ENCODE measurements at regions not wholly inside any gene's neighbourhood (a gene's known extent, or its start where the extent isn't known, plus 50 kb on each side); places are given as distances from the start of the nearest gene placed in this dataset.
A peak's percentile ranks its signal among the peaks of the same experiment; 100 is the strongest.

DNA sequence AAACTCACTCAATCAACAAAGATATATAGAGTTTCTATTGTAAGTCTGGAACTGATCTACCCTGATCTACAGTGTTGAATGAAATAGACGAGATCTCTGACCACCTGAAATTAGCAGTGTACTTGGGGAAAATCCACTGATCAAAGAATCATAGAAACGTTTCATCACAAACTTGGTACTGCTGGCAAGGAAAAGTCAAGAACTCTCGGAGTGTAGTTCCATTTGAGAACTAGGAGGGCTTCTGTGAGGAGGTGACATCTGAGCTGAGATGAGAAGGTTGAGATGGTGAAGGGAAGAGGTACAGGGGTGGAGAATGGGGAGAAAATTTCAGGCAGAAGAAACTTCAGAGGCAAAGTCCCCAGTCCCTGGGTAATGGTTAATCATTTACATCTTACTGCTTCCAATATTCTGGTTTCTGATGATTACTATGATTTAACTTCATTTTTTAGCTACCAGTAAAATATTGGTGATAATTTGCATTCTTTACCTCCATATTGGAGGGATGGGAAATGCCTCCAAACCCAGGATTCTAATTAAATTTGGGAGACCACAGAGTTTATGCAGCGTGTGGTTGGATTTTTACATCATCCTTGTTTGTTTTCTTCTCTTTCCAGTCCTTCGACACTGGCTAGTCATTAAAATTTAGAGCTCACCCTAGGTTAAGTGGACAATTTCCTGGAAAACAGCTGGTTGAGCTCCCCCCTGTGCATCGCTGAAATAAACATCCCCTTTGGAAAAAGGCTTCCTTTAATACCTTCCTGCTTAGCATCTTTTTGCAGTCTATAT is 191.9 kb downstream of the BCAS1 start:
- Mint-ChIP-seq H3K27me3 (no peaks in the 10 kb centered on the region), H3K4me1 (peaks cover 9% of the 10 kb centered on the region)

DNA sequence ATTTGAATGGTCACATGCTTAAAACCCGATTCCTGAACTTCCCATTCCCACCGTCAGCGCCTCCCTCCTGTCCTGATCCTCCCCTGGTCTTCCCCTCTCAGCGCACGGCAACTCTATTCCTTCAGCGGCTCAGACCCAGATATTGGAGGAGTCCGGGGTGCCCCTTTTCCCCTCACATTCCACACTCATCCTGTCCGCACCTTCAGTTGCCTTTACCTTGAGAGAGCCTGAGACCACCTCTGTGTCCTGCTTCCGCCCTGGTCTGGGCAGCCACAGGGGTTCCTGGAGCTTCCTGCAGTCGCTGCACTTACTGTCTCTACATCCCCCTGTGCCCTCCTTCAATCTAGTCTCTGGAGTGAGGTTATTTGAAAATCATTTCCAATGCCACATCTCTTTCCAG is 193.4 kb downstream of the BCAS1 start:
- Mint-ChIP-seq H3K27ac (no peak overlapping the region), H3K9me3 (no peaks in the 10 kb centered on the region), H3K36me3 (ENCODE audit: low read depth) (no peaks in the 10 kb centered on the region), H3K4me1 (peaks cover 15% of the 10 kb centered on the region), H3K27me3 (no peaks in the 10 kb centered on the region), H3K4me3 (no peak overlapping the region)
- no peak for ATAC-seq (replicated peaks)

More for the DNA sequence above, 191.9 kb downstream of the BCAS1 start:
- H3K36me3 Mint-ChIP-seq (ENCODE audit: low read depth) = no peaks in the 10 kb centered on the region
- no peak for ATAC-seq (replicated peaks)
- H3K9me3 Mint-ChIP-seq = no peaks in the 10 kb centered on the region
- H3K27ac Mint-ChIP-seq = no peak overlapping the region
- no peak overlapping the region for H3K4me3 Mint-ChIP-seq

DNA sequence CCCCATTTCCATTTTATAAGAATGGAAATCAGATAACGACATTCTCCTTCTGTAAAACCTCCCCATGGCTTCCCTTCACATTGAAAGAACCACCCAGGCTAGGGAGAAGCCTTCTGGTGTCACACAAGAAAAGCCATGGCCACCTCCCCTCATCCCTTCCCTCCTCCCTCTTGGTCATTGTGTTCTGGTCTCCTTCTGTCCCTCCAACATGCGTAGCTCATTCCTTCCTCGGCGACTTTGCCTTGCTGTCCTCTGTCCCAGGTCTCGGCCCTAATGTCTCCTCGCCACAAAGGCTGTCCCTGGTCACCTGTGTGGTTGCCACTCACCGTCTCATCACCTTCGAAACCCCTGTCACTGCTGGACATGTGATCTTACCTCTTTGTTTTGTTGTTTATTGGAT is 193.9 kb downstream of the BCAS1 start:
- no peak for ATAC-seq (replicated peaks)
- H3K4me1 Mint-ChIP-seq = peaks cover 19% of the 10 kb centered on the region

DNA sequence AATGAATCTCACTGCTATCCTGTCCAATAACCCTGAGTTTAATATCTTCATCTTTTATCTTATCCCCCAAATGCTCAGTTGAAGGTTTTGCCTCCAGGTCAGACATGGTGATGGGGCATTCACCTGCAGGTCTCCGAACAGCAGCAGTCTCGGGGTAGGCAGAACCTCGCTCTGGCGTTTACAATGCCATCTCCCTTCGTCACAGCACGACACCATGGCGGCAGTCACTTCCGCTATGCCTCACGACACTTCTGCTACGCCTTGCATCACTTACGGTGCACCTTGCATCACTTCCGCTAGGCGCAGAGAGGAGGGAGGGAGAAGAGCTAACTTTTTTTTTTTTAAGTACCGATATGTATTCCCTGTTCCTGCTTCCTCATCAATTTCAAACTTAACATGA is 194.9 kb downstream of the BCAS1 start:
- no peaks in the 10 kb centered on the region for H3K9me3 Mint-ChIP-seq
- H3K4me1 Mint-ChIP-seq = peaks cover 20% of the 10 kb centered on the region
- no peak overlapping the region for H3K4me3 Mint-ChIP-seq
- H3K27me3 Mint-ChIP-seq = no peaks in the 10 kb centered on the region
- ATAC-seq (replicated peaks) = no peak
- H3K27ac Mint-ChIP-seq = no peak overlapping the region
- no peaks in the 10 kb centered on the region for H3K36me3 Mint-ChIP-seq (ENCODE audit: low read depth)

More for the DNA sequence above, 193.9 kb downstream of the BCAS1 start:
- H3K9me3 Mint-ChIP-seq = no peaks in the 10 kb centered on the region
- H3K4me3 Mint-ChIP-seq = no peak overlapping the region
- no peaks in the 10 kb centered on the region for H3K27me3 Mint-ChIP-seq
- H3K36me3 Mint-ChIP-seq (ENCODE audit: low read depth) = no peaks in the 10 kb centered on the region
- H3K27ac Mint-ChIP-seq = no peak overlapping the region

DNA sequence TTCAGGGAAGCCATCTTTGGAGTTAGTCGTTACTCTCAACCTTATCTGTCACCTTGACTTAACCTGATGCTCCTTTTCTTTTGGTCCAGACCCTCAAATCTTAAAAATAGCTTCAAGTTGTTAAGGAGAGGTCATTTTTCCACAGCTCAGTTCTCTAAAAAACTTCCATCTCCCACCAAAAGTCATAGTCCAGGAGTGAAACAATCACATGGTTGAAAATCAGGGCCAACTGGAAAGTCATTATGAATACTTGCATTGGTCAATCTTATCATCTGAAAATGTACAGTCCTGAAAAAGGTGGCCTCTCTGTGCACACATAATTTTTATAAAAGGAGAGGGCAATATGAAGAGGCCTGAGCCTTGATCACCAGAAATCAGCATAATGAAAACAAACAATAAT is 195.7 kb downstream of the BCAS1 start:
- Mint-ChIP-seq H3K9me3 (no peaks in the 10 kb centered on the region), H3K27ac (no peak overlapping the region), H3K4me1 (peaks cover 20% of the 10 kb centered on the region), H3K36me3 (ENCODE audit: low read depth) (no peaks in the 10 kb centered on the region), H3K4me3 (no peak overlapping the region), H3K27me3 (no peaks in the 10 kb centered on the region)
- ATAC-seq (replicated peaks) = no peak

DNA sequence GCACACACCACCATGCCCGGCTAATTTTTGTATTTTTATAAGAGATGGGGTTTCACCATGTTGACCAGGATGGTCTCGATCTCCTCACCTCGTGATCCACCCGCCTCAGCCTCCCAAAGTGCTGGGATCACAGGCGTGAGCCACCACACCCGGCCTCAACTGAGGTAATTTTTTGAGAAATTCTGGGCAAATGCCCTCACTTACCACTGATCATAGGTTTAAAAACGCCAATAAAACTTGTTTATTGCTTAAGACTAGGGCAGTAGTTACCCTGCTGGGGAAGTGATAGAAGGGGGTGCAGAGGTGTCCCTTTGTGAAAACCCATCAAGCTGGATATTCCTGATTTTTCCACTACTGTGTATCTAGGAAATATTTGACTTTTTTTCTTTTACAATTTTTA is 196.3 kb downstream of the BCAS1 start:
- no peaks in the 10 kb centered on the region for H3K27me3 Mint-ChIP-seq
- peaks cover 20% of the 10 kb centered on the region for H3K4me1 Mint-ChIP-seq
- ATAC-seq (replicated peaks) = no peak
- H3K36me3 Mint-ChIP-seq (ENCODE audit: low read depth) = no peaks in the 10 kb centered on the region
- no peak overlapping the region for H3K27ac Mint-ChIP-seq
- H3K4me3 Mint-ChIP-seq = no peak overlapping the region
- H3K9me3 Mint-ChIP-seq = no peaks in the 10 kb centered on the region

DNA sequence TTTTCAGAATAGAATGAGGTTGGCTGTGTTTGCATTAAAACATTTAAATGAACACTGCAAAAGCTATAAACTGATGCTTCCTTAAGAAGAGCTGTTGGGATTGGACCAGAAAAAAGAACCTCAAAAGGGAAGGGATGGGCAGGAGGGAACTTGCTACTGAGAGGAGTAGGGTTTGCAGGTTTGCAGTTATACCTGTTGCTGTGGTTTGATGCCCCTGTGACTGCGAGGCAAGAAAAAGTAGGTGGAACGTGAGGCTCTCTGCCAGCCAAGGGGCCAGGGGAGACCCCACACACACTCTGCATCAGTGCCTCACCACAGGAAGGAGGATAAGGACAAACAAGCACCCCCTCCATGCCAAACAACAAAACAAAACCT is 197.2 kb downstream of the BCAS1 start:
- Mint-ChIP-seq H3K36me3 (ENCODE audit: low read depth) (no peaks in the 10 kb centered on the region), H3K9me3 (no peaks in the 10 kb centered on the region), H3K27ac (peak overlapping the region; percentile 81), H3K27me3 (no peaks in the 10 kb centered on the region), H3K4me3 (peak overlapping the region; percentile 80), H3K4me1 (peaks cover 20% of the 10 kb centered on the region)
- ATAC-seq (replicated peaks) = no peak

DNA sequence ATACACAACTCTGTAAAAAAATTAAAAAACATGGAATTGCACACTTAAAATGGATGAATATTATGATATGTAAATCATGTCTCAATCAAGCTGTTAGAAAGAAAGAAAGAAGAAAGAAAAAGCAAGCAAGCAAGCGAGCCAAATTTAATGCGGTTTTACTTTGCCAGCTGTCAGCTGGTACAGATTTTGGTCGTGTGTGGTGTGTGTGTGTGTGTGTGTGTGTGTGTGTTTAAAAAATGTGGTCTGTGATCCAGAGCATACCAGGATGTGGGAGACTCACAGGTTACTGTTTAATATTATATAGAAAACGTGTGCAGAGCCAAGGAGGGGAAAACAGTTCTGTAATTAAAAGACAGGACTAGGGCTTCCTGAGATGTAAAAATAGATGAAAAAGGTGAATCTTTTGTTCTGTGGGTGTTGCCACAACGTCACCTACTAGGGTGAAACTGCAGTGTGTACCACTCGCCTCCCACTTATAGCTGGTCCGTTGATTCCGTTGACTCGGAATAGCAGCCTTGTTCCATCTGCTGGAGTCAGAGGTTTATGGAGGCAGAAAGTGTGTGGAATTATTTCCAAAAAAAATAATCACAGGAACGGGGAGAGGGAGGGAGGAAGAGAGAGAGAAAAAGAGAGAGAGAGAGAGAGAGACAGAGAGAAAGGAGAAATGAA is 197.7 kb downstream of the BCAS1 start:
- Mint-ChIP-seq H3K27me3 (no peaks in the 10 kb centered on the region), H3K4me1 (peaks cover 22% of the 10 kb centered on the region), H3K9me3 (no peaks in the 10 kb centered on the region), H3K27ac (peak overlapping the region; percentile 81), H3K36me3 (ENCODE audit: low read depth) (no peaks in the 10 kb centered on the region), H3K4me3 (peak overlapping the region; percentile 80)
- peak; percentile 58 for ATAC-seq (replicated peaks)

DNA sequence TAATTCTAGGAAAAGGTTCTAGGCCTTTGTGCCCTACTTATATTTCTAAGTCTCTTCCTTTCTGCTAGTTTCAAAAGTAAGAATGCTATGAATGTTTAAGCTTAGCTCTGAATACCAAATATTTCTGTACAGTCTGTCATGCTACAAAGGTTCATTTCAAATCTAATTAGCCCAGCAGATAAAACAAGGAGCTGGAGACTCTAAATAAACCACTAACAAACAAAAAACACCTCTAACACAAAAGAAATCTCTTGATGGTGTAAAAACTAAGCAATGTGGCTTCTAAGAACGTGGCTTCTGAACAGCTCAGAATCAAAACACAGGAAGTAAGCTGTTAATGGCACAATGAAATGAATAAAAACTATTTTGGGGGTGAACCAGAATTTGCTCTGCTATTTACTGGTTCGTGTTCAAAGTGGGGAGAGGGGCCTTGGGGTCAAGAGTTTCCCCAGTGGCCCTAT is 198.3 kb downstream of the BCAS1 start:
- no peaks in the 10 kb centered on the region for H3K9me3 Mint-ChIP-seq
- H3K4me1 Mint-ChIP-seq = peaks cover 28% of the 10 kb centered on the region
- H3K27ac Mint-ChIP-seq = peak overlapping the region; percentile 81
- no peaks in the 10 kb centered on the region for H3K27me3 Mint-ChIP-seq
- H3K4me3 Mint-ChIP-seq = peak overlapping the region; percentile 80
- no peak for ATAC-seq (replicated peaks)
- no peaks in the 10 kb centered on the region for H3K36me3 Mint-ChIP-seq (ENCODE audit: low read depth)

DNA sequence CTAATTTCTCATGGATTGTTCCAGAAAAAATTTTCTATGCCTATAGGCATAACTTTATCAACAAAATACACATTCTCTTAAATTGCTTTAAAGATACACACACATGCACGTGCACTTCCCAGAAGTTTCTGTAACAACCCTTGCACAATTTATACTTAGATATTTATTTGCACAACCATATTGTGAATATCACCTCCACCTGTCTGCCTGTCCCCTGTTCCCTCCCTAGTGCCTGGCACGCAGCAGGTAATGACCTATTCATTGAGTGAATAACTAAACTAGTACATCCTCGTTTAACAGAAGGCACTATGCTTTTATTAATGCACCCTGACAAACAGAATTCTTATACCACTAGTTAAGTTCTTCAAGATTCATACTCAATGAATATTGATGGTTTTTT is 198.9 kb downstream of the BCAS1 start:
- Mint-ChIP-seq H3K27ac (peak overlapping the region; percentile 81), H3K4me1 (peaks cover 34% of the 10 kb centered on the region), H3K27me3 (no peaks in the 10 kb centered on the region), H3K4me3 (peak overlapping the region; percentile 80), H3K36me3 (ENCODE audit: low read depth) (no peaks in the 10 kb centered on the region), H3K9me3 (no peaks in the 10 kb centered on the region)
- ATAC-seq (replicated peaks) = no peak

DNA sequence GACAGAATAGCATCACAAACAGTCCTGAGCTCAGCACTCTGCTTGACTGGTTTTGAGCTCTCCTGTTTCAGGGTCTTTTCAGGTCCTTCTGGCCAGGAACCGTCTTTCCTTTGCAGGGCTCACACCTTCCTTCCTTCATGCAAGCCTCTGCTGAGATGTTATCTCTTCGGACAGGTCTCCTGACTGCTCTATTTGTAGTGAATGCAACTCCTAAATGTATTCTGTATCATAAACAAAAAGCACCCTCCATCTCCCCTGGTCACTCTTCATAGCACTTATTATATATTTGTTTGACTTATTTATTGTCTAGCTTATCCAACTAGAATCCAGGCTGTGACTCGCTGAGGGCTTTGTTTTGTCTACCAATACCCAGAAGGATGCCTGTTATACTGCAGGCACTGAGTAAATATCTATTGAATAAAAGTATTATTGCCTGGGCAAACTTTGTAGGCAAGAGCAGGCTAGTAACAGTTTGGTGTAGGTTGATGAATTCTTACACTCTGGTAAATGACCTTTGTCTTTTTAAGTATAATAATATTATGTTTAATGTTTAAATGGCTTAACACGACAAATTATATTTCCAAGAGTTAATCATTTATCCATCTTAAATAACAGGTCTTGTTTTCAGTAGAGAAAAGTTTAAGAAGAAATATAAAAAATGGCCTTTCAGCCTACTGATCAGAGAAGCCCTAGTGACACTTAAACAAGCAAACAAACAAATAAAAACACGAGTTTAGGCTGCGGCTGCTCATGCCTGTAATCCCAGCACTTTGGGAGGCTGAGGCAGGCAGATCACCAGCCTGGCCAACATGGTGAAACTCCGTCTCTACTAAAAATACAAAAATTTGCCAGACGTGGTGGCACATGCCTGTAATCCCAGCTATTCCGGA is 199.7 kb downstream of the BCAS1 start:
- no peak overlapping the region for H3K27ac Mint-ChIP-seq
- peaks cover 40% of the 10 kb centered on the region for H3K4me1 Mint-ChIP-seq
- no peak for ATAC-seq (replicated peaks)
- H3K9me3 Mint-ChIP-seq = no peaks in the 10 kb centered on the region
- H3K4me3 Mint-ChIP-seq = peak overlapping the region; percentile 73
- no peaks in the 10 kb centered on the region for H3K36me3 Mint-ChIP-seq (ENCODE audit: low read depth)
- no peaks in the 10 kb centered on the region for H3K27me3 Mint-ChIP-seq

DNA sequence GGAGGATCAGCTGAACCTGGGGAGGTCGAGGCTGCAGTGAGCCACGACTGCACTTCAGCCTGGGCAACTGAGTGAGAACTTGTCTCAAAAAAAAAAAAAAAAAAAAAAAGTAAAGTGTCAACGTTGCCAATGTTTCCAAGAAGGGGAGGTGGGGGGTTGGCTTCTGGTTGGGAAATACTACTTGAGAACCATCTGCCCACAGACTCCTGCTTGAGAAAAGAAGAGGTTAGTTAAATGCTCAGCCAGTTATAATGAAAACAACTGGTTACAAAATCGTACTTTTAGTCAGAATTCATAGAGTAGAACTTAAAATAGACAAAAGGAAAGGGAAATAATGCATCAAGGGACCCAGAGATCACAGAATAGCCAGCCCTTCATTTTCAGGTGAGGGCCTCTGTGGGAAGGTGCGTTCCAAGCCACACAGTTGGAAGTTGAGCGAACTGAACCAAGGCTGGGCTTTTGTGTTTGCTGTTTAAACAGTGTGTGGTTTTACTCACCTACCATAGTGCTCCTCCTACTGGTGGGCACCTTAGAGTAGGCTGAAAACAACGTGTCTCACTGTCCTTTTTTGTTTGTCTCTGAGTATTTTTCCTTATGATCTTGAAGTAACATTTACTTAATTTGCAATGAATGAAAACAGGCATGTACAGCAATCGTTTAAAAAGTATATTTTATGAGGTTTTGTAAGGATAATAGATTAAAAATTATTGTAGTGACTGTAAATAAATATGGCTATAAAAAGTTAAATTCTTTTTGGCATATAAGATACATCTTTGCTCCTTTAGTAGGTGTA is 200.7 kb downstream of the BCAS1 start:
- H3K27me3 Mint-ChIP-seq = no peaks in the 10 kb centered on the region
- peak overlapping the region; percentile 76 for H3K27ac Mint-ChIP-seq
- H3K4me3 Mint-ChIP-seq = peak overlapping the region; percentile 73
- peaks cover 47% of the 10 kb centered on the region for H3K4me1 Mint-ChIP-seq
- peak; percentile 84 for ATAC-seq (replicated peaks)
- no peaks in the 10 kb centered on the region for H3K9me3 Mint-ChIP-seq
- H3K36me3 Mint-ChIP-seq (ENCODE audit: low read depth) = no peaks in the 10 kb centered on the region

DNA sequence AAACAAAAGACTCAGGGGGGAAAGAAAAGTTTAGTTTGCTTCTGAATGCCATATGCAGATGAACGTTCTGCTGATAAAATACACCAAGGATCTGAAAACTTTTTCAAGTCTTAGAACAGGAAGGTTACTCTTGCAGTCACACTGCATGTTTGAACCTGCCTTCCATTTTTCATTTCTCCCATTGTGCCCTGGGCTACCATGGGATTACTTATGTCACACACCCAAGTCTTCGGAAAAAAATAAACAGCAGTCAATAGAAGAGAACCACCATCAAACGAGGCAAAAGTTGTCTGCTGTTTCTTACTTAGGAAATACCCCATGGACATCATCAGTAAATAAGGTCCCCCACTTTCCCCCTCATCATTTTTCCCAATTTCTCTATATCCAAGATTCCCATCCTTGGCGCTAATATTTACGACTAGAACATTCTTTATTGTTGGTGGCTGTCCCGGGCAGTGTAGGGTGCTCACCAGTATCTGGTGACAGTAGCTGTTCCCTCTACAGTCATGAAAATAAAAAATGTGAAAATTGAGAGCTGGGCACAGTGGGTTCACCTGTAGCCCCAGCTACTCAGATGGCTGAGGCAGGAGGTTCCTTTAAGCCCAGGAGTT is 202.5 kb downstream of the BCAS1 start:
- Mint-ChIP-seq H3K9me3 (no peaks in the 10 kb centered on the region), H3K27ac (peak overlapping the region; percentile 80), H3K4me1 (peaks cover 49% of the 10 kb centered on the region), H3K27me3 (no peaks in the 10 kb centered on the region), H3K36me3 (ENCODE audit: low read depth) (no peaks in the 10 kb centered on the region), H3K4me3 (peak overlapping the region; percentile 78)
- no peak for ATAC-seq (replicated peaks)

Measured in activated T-helper 17 cell treated with anti-CD3 and anti-CD28 coated beads, Interleukin-2, amount 50 U/mL, for 72 hours (primary cell).